ENCODE measurements at regions not wholly inside any gene's neighbourhood (a gene's known extent, or its start where the extent isn't known, plus 50 kb on each side); places are given as distances from the start of the nearest gene placed in this dataset.
"Not testable (repeated sequence)": the region's sequence is repeated elsewhere in the genome, so short reads cannot be mapped to it uniquely, and the experiment has no call there.

DNA sequence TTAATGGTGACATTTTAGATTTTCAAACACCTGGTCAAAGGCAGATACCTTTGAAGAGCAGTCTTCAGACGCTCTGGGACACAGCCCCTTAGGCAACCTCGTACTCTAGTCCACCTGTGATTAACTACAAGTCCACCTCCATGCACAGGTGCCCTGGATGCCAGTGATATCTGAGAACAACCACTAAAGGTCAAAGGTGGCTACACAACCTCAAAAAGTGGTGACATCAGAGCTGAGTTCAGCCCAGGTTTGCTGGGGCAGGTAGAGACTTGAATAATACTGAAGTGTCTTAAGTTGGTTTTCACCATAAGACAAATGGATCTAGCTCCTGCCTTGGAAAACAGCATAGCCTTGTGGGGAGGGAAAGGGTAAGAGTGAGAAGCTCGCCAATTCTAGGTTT is 143.4 kb upstream of the ADO start:
- no peak for DNase-seq (ENCODE audit: low read depth)

DNA sequence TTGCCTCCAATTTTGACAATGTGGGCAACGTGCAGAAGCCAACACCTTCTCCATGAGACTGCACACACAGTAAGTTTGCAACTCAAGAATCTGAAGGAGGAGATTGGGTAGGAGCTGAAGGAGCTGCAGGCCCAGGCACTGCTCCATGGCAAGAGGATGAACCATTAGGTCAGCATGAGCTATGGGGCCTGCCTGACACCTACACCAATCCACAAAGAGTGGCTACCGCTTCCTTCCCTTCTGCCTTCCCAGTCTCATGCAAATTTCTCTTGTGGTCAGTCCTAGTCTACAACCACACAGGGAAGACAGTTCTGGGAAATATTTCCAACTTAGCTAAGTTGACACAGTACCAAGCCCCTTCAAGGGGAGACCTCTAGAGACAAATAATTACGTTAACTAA is 142.0 kb upstream of the ADO start:
- DNase-seq (ENCODE audit: low read depth): no peak

DNA sequence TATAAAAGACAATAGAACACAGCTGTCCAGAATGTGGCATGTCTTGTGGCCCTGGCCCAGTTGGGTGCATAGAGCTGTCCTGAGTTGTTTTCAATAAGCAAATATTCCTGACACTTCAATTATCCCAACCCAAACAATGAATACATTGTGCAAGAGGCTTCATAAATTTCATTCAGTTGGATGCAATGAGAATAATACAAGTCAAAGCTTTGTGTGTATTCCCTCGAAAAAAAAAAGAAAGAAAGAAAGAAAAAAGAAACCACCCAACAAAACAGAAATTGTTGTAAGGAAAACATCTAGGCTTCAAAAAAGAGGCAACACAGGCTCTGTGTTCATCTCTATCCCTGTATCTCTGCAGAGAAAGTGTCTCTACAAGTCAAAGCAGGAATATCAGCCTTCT is 138.7 kb upstream of the ADO start:
- no peak for DNase-seq (ENCODE audit: low read depth)

DNA sequence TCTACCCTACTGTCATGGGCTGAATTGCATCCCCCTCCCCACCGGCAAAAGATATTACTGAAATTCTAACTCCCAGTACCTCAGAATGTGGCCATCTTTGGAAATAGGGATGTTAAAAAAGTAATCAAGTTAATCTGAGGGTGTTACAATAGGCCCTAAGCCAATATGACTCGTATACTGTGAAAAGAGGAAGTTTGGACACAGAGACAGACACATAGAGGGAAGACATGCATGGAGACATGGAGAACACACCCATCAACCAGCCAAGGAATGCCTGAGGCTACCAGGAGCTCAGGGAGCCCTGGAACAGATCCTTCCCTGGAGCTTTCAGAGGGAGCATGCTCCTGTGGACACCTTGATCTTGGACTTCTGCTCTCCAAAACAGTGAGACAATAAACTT is 138.2 kb upstream of the ADO start:
- DNase-seq (ENCODE audit: low read depth): no peak

DNA sequence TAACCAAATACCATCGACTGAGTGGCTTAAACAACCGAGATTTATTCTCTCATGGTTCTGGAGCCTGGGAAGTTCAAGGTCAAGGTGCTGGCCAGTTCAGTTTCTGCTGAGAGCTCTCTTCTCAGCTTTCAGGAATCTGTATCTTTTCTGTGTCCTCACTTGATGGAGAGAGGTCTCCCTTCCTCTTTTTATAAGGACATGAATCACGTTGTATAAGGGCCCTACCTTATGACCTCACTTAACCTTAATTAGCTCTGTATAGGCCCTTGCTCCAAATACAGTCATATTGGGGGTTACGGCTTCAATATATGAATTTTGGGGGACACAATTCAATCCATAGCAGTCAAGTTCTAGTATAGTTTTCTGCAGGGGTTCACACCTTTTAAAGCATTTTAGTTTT is 135.2 kb upstream of the ADO start:
- no peak for DNase-seq (ENCODE audit: low read depth)

DNA sequence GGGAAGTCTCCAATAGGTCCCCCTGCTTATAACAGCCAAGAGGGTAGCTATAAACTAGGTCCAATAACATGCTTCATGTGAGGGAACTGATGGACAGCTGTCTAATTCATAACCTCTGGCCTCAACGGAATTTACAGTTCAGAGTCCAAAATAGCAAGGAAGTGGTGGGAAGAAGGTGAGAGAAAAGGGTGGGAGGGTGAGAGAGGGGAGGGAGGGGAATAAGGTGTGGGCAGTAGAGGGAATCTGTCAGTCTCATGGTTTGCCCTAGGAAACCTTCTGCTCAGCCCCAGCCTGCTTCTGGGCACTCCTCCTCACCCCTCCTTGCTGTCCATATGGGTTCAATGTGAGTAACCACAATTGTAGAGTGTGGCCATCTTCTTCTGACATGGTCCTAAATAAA is 133.4 kb upstream of the ADO start:
- DNase-seq (ENCODE audit: low read depth): no peak

GRCh38 chr10:62681211-62681940 is 123.1 kb upstream of the ADO start:
- DNase-seq (ENCODE audit: low read depth): no peak

- DNase-seq (ENCODE audit: low read depth): no peak
Observed at GRCh38 chr10:62684911-62685310, 119.6 kb upstream of the ADO start.

DNA sequence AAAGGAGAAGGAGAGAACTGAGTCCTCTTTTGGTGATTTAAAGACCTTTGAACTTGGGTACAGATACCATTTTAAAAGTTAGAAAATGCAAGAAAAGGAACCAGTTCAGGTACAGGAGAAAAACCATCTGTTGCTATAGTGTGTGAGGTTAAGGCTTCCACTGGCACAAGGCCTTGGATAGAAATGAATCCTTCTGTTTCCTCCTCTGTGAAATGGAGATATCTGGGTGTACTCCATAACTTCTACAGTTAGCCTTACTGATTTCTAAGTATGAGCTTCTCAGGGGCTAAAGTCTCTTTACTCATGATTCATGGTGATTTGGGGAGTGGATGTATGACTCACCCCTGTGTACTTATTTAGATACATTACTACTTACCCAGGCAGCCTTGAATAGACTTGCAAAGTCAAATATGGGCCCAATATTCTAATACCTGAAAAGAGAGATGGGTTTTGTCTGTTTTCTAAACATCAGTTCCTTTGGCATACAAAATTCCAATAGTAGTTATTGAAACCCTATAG is 117.2 kb upstream of the ADO start:
- DNase-seq (ENCODE audit: low read depth): no peak

DNA sequence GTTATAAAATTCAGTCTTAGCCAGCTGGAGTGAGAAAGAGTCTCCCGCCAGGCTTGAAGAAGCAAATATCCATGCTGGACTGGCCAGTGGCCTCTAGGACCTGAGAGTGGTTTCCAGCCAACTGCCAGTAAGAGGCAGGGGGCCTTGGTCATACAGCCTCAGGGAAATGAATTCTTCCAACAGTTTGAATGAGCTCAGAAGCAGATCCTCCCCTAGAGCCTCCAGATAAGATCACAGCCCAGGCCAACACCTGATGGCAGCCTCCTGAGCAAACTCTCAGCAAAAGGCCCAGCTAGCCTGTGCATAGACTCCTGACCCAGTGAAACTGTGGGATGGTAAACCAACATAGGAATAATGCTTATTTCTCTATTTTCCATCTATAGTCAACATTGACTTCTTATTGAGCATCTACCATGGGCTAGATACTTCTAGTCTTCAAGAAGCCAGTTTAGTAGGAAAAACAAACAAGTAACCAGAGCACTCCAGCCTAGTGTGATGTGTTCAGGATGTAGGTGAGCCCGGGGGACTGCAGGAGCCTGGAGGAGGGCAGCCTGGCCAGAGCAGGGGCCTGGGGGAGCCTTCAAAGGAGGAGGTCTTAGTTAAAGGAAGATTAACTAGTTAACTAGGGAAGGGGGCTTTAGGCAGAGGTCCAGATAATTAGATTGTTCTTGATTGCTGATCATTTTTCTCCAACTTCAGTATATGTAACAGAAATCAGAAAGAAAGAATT is 115.4 kb upstream of the ADO start:
- no peak for DNase-seq (ENCODE audit: low read depth)

GRCh38 chr10:62689712-62690111 is 114.8 kb upstream of the ADO start:
- no peak for DNase-seq (ENCODE audit: low read depth)

DNA sequence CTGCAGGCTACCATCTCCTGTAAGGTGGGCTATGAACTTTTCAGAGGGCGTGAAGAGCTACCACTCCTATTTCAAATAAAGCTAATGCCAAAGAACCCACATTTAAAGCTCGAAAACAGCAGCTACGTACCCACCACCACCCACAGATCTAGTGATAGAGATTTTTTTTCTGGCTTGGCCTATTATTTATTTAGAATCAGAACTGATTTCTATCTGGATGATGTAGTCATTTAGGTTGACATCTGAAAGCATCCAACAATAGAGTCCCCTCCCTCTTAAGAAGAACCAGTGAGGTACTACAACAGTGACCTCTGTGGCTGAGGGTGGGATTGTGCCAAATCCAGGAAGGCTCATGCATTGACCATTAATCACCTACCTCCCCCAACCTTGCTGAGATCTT is 113.8 kb upstream of the ADO start:
- DNase-seq (ENCODE audit: low read depth): no peak

DNA sequence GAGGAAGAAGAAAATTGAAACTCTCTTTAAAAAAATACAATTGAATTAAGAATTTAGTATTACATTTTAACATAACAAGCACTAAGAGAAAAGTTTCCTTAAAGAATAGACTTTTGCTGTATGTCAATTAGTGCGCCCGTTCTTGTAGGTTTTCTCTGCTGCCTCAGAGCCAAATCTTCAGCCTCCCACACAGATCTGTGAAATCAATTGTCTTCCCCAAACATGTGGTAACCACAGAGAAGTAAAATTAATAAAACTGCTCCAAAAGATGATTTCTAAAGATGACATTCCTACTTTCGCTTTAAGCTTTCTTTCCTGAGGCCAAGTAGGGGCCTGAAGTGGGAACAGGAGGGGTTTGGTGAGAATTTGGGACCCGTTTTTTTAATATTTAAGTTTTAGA is 113.2 kb upstream of the ADO start:
- DNase-seq (ENCODE audit: low read depth): no peak

DNA sequence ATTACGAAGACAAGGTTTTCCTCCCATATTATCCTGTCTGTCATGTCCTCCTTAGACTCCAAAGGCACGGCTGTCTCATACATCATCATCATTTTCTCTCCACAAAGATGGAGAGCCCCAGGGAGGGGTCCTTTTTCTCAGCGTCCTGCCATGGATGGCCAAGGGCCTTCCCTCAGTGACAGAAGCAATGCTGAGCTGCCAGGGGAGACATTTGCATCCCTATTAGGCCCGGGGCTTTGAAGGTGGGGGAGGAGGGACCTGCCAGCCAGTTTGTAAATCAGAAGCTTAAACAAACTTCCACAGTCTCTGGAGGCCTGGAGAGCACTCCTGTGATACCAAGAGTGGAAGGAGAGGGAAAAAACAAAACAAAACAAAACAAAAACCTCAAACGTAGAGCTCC is 112.4 kb upstream of the ADO start:
- DNase-seq (ENCODE audit: low read depth): no peak

GRCh38 chr10:62693306-62693705 is 111.2 kb upstream of the ADO start:
- no peak for DNase-seq (ENCODE audit: low read depth)

GRCh38 chr10:62694537-62695126 is 109.9 kb upstream of the ADO start:
- no peak for DNase-seq (ENCODE audit: low read depth)

DNA sequence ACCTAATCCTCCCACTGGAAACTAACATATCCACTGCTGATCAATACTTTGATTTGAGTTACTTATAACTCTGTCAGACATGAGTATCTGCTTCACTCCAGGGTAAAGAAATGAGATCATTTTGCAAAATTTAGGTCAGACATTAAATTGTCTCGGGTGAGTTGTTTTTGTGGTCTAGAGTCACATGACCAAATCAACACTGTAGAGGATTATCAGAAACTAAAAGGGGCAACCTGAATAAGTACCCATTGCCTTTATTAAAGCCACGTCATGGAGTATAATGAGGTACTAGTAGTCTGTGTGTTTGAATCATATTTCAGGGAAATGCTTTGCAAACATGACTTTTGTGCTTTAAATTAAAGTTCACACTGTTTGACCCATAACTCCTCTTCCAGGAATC is 107.7 kb upstream of the ADO start:
- DNase-seq (ENCODE audit: low read depth): no peak

GRCh38 chr10:62699148-62699547 is 105.4 kb upstream of the ADO start:
- DNase-seq (ENCODE audit: low read depth): no peak

DNA sequence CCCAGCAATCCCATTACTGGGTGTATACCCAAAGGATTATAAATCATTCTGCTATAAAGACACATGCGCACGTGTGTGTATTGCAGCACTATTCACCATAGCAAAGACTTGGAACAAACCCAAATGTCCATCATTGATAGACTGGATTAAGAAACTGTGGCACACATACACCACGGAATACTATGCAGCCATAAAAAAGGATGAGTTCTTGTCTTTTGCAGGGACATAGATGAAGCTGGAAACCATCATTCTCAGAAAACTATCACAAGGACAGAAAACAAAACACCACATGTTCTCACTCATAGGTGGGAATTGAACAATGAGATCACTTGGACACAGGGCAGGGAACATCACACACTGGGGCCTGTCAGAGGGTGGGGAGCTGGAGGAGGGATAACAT is 100.4 kb upstream of the ADO start:
- DNase-seq (ENCODE audit: low read depth): not testable (repeated sequence)

DNA sequence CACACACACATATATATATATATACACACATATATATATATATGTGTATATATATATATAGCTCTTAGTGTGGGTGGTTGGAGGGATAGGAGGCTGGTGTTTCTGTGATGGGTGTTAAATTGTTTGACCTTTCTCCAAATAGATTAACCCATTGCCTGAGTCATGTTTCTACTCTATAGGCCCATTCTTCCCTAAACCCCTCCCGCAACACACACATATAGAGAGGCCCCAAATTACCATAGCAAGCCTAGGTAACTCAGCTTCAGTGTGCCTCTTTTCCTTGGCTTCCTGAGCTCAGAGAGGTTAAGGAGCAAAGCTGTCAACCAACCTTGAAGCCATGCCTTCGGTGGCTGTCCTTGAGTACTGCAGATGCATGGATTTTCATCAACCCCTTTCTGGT is 98.7 kb upstream of the ADO start:
- no peak for DNase-seq (ENCODE audit: low read depth)

- DNase-seq (ENCODE audit: low read depth): no peak
Observed at GRCh38 chr10:62707810-62708209, 96.7 kb upstream of the ADO start.

DNA sequence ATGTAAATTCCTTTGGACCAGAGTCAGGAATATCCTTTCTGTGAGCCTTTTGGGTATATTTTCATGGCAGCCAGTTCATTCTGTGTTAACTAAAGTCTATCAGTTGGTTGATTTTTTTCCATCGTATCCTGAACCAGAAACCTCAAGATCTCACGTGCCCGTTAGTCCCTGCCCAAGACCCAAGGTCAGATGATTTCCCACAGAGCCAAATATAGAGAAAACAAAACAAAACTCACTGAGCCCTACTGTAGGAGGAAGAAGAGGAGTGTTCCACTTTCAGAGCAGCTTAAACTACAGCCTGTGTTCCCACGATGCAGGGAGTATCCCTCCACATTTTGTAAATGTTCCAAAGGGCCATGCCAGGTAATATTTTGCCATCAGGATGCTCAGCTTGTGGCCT is 96.0 kb upstream of the ADO start:
- DNase-seq (ENCODE audit: low read depth): no peak

DNA sequence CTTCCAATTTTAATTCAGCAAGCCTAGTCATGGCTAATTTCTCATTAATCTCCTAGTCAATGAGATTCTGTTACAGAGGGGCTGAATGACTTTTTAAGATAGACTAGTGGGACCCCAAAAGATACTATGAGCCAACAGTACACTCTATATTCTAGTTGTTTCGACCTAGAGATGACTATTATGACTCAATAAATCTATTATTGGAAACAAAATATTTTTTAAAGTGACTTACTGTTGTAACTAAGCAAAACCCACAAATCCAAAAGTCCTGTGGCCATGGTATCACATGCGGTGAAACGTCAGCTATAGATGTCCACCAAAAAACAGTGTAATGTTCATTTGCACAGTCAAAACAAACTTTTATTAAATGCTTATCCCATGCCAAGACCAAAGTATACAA is 95.3 kb upstream of the ADO start:
- no peak for DNase-seq (ENCODE audit: low read depth)
